NCI-H1417 (cell line): ENCODE measurements at regions not wholly inside any gene's neighbourhood (a gene's known extent, or its start where the extent isn't known, plus 50 kb on each side); places are given as distances from the start of the nearest gene placed in this dataset.
"Not testable (repeated sequence)": the region's sequence is repeated elsewhere in the genome, so short reads cannot be mapped to it uniquely, and the experiment has no call there.

Source experiments
- DNase-seq, 3 experiments: peaks; one replicate each; lab custom pipeline; 2025; lab: John Stamatoyannopoulos, UW

DNA sequence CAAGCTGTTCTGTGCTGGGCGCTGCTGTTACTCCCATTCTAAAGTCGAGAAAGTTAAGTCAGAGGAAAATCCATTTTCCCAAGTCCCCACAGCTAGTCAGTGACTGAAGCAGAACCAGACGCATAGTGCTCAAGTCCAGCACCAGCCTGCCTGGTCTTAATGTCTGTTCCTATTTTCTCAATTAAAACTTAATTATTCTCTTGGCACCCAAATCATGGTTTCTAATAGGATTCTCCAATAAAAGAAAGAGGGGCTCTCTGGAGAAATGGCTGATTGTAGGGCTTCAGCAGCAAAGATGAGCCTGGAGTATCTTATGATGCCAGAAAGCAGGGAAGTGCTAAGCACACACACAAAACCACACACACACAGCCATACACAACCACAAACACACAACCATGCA lies 531.0 kb upstream of the SALL3 start:
- DNase-seq: no peak

DNA sequence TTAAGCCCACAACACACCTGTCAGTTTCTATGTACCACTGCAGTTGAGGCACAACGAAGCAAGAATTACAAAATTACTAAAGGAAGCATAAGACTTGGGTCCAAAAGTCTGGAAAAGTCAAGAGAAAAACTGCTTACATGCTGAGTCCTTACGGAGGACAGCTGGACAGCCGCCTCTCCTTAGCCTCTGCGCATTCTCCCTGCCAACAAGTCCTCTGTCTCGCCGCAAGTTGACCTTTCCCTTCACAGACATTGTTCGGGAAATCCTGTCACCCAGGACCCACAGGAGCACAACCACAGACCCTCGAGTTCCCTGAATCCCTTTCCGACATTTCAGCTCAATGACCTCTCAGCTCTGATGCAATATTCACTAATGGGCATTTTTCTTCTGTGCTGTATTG lies 525.4 kb upstream of the SALL3 start:
- no peak for DNase-seq

DNA sequence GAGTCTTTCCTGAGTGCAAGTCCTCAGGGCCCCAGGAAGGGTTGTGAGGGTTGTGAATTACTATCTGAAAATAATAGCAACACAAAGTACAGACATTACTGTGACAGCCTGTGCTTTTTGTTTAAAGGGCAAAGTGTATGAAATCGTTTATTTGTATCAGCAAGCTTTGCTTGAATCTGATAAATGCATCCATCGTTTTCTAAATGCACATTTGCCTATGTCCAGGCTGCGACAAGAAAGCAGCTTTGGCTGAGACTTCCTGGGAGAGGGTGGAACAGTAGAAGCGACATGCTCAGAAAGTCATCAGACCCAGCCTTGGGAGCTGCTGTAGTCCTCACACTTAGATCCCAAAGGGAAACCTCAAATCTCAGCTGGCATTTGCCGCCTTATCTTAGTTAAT lies 524.2 kb upstream of the SALL3 start:
- DNase-seq: no peak

DNA sequence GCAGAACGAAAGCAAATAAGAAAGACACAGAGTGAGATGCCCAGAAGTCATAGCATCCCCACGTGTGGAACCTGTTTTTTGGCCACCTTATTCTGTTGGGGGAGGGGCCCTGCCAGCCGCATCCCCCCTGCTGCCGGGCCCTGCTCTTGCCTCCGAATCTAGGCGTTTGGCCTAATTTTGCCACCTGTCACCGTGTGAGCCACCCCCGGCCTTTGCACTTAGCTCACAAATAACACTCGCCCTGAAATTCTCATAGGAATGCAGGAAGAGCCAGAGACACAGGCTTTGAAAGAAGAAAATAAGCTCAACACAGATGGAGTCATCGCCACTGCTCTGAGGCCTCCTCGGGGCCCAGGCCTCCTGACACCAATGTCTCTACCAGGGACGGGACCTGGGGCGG lies 522.6 kb upstream of the SALL3 start:
- DNase-seq: no peak

DNA sequence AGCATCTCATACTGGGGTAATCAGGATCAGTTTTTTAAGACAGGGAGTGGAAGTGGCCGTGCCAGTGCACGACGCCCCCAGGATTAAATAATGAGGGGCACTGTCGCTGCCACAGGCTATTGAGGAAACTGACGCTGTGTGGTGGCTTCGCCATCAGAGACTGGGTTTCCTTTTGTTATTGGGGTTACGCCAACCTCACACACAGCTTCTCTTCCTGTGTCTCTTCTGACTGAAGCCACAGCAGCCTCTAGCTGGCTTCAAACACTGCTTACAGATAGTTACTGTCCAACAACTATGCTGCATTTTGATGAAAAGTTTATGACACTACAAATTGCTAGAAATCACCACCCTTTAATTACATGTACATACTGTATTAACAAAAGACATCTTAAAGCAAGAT lies 521.9 kb upstream of the SALL3 start:
- no peak for DNase-seq

DNA sequence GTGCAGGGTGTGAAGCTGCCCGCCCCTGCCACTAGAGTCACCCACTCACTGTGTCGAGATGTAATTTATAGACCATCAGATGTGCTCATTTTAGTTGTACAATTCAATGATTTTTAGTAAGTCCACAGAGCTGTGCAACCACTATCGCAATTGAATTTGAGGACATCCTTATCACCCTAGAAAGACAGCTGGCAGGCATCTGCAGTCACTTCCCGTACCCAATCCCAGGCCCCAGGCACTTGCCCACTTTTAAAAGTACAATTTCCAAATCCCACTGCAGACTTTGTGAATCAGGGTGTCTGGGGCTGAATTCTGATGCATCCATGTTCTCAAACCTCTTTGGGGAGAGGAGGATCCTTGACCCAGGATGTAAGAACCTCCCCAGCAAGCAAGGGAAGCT lies 521.3 kb upstream of the SALL3 start:
- no peak for DNase-seq

DNA sequence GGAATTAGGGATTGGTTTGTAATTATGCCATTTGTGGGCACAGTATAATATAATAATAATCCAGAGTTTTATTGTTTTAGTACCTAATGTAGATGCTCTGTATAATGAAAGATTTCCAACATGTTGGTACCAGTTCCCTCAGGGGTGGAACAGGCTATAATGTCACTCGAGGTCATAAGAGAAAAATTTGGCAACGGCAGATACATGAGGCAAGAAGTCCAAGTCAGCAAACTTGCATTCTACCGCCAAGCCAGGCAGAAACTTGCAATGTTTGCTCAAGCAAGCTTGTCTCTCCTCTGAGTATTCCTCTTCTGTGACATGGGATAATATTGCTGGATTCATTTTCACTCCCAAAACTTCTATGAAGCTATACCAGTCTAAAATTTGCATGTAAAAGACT lies 520.0 kb upstream of the SALL3 start:
- no peak for DNase-seq

DNA sequence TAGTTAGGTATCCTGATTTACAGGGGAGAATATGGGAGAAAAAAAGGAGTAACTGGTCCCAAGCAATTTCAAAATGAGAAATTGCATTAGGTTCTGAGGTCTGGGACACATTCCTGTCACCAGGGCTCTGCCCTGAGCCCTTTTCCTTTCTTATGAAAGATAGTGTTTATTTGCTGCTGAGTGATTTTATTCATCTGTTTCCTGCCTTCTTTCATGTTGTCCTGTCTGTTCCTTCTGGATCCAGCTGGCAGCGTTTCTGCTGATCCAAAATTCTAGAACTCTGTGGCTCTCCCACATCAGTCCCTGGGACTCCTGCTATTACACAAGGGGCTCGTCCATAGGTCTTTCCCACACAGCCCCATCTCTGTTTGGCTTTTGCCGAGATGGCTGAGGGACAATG lies 519.1 kb upstream of the SALL3 start:
- no peak for DNase-seq

DNA sequence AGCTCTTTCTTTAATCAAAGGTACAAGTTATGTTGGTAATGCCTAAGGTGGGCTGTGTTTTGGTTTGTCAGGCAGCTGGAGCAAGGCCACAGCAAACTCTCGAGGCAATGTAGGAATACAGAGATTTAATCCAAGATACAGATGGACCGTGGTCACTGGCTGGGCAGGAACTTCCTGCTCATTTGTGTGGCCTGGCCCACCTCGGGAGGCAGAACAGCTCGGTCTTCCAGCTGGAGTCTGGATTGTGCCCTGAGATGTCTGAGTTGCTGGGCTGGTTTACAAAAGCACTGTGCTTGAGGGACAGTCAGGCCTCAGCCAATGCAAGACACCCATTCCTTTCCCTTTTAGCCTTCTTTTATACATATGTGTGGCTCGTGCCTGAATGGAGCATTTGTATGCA lies 506.1 kb upstream of the SALL3 start:
- DNase-seq: no peak

DNA sequence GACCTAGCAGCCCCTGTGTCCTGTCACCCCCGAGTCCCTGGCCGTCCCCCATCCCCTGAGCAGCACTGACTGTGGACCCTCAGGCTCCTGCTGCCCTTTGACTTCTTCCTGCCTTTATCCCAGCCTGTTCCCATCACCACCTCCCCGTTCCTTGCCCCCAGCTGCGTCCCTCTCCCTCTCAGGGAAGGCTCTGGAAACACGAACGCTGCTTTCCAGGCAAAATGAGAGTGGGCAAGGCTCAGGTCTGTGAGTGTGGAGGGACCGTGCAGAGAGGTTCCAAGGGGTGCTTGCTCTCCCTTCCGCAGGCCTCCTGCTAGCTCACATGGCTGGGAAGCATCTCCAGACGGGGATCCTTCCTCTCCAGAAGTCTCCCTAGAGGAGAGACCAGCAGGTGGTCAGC lies 501.8 kb upstream of the SALL3 start:
- no peak for DNase-seq

DNA sequence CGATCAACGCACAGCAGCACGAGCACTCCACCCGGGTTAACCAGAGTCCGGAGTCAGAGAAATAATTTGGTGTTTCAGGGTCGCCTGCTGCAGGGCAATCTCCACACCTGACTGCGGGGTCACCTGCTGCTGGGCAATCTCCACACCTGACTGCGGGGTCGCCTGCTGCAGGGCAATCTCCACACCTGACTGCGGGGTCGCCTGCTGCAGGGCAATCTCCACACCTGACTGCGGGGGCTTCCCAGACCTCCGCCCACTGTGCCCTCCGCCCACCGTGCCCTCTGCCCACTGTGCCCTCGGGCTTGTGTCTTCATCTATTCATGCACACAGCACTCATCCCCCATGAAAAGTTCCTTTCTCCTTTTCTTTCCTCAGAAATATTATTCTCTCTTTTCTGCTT lies 500.2 kb upstream of the SALL3 start:
- no peak for DNase-seq

DNA sequence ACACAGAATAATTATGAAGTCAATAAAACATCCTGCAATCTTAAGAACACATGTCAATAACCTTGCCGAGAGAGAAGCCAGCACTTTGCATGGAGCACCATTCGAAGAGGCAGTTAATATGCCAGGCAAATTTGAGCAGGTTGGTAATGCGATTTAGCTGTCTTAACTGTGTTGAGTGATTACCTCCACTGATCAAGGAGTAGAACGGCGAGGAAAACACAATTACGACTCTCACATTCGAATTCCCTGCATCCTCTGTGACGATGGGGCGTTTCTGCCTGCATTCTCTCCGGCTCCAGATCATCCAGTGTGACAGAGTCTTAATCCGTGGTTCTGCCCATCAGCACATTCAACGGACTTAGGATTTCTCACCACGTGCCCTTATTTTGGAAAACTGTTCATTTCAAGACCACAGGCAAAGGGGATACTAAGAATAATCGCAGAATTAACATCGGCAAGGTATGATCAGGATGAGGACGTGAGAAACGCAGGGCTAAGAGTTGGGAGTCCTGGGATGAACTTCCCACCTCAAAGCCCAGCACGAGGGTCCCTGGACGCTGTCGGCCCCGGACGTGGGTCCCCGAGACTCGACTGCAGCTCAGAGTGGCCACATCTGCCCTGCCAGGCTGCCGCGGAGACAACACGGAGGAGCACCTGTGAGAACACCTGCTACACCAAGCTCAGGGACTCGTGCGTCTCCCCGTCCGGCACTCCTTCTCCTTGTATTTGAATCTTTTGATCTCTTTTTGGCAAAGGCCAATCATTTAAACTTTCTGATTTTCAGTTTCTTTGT lies 499.2 kb upstream of the SALL3 start:
- no peak for DNase-seq

DNA sequence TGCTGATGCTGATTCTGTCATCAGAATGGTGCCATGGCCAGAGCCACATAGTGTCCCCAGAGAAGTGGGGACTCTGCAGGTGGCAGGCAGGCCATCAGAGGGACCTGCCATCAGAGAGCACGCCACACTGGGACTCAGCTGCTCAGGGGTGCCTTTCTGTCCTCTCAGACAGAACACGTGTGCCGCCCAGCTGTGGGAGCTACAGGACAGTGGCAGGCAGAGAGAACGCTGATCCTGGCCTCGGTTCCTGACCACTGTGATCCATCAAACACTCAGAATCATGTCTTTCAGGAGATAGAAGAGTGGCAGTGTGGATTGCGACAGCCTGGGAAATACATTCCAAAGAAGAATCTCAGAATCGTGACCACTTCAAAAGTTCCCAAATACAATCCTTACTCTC lies 497.2 kb upstream of the SALL3 start:
- DNase-seq: no peak

DNA sequence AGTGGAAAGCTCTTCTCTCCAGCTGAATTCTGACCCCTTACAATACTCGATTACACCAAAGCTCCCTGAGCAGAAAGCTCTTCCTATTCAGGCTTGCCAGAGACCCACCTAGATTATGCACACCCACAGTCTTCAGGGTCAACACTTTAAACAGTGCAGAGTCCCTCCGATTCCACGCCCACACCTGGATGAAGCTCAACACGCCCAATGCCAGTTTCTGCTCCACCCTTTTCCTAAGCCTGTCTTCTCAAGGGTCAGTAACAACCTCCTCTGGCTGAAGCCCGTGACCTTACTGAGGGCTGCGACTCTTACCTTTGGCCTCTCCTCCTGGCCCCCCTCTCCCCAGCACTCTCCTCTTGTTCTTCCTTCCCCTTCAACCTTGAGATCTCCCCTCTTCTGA lies 492.0 kb upstream of the SALL3 start:
- no peak for DNase-seq

DNA sequence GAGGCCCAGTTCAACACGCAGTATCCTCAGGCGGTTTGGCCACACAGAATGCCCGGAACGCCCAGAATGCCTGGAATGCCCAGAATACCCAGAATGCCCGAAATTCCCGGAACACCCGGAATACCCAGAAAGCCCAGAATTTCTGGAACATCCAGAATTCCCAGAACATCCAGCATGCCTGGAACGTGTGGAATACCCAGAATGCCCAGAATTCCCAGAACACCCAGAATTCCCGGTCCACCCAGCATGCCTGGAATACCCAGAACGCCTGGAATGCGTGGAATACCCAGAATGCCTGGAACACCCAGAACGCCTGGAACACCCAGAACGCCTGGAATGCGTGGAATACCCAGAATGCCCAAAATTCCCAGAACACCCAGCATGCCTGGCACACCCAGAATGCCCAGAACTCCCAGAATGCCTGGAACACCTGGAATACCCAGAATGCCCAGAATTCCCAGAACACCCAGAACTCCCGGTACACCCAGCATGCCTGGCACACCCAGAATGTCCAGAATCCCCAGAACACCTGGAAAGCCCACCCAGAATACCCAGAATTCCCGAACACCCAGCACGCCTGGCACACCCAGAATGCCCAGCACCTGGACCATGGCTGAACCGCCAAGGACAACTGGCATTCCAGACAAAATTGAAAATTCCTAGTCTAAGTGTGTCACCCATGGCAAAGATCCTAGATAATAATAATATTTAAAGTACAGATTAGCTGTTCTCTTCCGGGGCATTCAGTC lies 487.4 kb upstream of the SALL3 start:
- DNase-seq: no peak

DNA sequence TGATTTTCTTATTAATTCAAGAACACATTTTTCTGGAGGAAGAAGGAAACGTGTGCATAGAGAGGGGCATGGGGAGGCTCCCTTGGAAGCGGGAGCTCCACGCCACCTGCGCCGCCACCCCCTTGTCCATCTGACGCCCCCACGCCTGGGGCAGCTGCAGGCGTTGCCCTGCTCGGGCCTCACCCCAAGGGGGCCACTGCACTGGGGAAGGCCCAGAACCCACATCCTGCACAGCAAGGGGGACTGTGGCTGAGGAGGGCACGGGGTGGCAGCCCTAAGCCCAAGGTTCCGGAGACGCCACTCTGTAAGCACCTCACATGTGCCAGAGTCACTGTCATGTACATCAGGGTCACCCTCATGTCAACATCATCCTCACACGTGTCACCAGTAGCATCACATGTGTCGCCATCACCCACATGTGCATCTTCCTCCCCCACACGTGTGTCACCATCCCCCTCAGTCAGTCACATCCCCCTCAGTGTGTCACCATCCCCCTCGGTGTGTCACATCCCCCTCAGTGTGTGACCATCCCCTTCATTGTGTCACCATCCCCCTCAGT lies 486.7 kb upstream of the SALL3 start:
- DNase-seq: no peak

DNA sequence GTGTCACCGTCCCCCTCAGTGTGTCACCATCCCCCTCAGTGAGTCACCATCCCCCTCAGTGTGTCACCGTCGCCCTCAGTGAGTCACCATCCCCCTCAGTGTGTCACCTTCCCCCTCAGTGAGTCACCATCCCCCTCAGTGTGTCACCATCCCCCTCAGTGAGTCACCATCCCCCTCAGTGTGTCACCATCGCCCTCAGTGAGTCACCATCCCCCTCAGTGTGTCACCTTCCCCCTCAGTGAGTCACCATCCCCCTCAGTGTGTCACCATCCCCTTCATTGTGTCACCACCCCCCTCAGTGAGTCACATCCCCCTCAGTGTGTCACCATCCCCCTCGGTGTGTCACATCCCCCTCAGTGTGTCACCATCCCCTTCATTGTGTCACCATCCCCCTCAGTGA lies 486.1 kb upstream of the SALL3 start:
- DNase-seq: not testable (repeated sequence)

DNA sequence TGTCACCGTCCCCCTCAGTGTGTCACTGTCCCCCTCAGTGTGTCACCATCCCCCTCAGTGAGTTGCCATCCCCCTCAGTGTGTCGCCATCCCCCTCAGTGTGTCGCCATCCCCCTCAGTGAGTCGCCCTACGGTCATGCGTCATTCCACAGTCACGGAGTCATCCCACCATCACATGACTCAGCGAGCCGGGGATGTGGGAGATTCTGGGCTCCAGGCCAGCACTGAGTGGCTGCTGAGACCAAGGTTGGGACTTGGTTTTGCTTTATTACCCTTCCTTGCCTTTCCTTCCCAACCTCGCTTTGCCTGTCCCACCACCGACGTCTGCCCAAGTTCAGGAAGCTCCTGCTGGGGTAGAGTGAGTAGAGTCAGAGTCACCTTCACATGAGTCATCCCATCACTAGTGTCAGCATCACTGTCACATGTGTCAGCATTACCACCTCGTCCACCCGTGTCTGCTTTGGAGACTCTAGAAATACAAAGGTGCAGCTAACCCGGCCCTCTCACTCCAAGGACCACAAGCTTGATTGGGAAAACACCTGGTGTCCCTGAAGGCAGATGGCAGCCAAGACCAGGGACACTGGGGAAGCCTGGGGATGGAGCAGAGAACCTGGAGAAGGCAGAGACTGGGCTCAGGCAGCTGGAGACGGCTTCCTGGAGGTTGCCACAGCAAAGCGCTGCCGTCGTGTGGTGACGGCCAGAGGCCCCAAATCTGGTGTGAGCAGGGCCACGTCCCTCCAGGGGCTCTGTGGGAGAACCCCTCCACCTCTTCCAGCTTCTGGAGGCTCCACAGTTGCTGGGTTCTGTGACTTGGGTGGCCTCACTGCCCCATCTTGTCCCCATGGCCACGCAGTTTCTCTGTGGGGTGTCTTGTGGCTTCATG lies 485.2 kb upstream of the SALL3 start:
- DNase-seq: no peak

DNA sequence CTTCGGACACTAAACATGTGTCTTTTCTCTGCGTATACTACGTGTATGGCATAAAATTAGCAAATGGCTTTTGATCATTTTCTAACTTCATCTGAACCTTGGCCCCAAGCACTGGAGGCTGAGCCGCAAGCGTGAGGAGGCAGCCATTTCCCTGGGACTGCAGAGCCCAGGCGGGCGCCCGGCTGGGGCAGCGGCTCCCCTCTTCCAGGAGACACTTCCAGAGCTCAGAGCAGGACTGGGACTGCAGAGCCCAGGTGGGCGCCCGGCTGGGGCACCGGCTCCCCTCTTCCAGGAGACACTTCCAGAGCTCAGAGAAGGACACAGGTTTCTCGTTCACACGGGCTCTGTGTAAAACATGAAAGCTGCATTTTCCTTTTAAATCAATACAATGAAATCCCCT lies 484.1 kb upstream of the SALL3 start:
- no peak for DNase-seq

DNA sequence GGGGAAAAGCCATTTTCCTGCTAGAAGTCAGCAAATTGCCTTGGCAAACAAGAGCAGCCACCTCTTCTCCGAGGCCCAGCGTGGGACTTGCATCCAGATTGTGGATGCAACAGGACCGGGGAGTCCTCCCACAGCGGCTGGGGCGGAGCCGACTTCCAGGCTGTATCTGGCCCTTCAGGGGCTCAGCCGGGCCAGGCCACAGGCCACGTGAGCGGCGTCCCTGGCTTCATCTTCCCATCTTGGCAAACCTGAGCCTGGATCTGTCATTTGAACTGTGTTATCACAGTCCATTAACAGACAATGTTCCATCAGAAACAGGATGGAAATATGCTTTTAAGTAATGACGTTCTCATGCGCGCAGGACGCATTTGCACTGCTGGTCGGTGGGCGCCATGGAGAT lies 483.5 kb upstream of the SALL3 start:
- DNase-seq: no peak

DNA sequence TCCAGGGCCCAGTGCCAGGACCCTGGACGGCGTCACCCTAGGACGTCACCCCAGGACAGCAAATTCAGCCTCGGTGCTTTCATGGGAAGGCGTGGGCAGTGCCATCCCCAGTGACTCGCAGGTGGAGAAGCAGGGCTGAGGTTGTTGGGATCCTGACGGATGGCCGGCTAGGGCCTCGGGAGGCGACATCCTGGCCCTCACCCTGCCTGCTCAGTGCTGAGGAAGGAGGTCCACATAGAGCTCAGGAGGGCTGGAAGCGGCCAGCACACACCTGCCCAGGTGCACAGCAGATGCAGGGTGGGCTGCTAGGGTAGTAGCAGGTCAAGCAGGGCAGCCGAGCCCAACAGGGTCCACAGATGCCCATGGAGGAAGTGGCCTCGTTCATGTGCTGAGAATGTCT lies 482.0 kb upstream of the SALL3 start:
- no peak for DNase-seq

DNA sequence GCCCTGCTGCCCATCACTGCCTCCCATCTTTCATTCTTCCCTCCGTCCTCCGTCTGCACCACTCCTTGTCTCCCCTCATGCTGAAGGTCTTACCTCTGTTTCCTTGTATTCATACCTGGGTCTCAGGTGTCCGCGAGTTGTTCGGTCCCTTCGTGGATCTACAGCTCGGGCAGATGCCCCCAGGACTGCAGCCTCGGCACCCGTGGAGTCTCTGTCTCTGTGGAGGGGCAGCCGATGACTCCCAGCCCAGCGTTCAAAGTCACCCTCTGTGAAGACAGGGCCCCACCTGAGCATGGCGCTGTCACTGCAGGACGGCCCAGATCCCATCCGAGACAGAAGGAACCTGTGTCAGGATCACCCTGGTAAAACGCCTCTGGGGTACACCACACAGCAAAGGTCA lies 480.0 kb upstream of the SALL3 start:
- no peak for DNase-seq

DNA sequence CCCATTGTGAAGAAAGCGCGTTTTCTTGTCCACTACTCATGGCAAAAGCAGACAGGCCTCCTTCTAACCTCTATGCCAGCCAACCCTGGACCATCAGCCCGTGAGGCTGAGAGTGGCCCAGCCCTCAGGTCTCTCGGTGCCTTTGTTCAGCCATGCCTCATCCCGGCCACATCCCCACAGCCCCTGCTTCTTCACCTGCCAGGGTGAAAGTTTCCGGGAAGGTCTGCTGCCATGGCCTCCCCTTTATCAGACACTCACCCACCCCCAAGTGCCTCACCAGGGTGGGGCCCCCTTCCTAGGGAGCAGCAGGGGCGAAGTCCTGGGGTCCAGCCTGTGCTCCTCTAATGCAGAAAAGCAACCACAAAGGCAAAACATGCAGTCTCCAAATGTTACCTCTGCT lies 478.4 kb upstream of the SALL3 start:
- DNase-seq: no peak
